Pancreas (tissue), 10 donors: ENCODE measurements at regions not wholly inside any gene's neighbourhood (a gene's known extent, or its start where the extent isn't known, plus 50 kb on each side); places are given as distances from the start of the nearest gene placed in this dataset.

ENCODE experiments used
- ATAC-seq, 4 donors: fragments of 200-7000 bp; cut with Tn5 transposase; one replicate each; pipeline versions ENCODE4 v1.8.0 to v1.9.1; 2020; ENCODE audit warnings: mild to moderate bottlenecking in 4 of 4, moderate library complexity in 4 of 4
- DNase-seq, 6 donors: peaks; one replicate each; pipeline ENCODE4 v3.0.0-alpha.2; 2020
- FAIRE-seq: peaks from 2 replicates; lab custom pipeline; 2012; peaks lifted over from hg19 to GRCh38; lab: Jason Lieb, UNC
- H3K27ac ChIP-seq, 4 donors: fragments of 200-600 bp; sonication (generic); 1 replicate in 3 of 4; 2 replicates in 1 of 4; pipeline versions ENCODE4 v1.5.0 to v1.8.0; 2020
- H3K27me3 ChIP-seq, 4 donors: fragments of 200-600 bp; one replicate each; pipeline ENCODE4 v1.8.0; 2021
- H3K36me3 ChIP-seq, 3 donors: fragments of 200-600 bp; sonication (generic) in 1 of 3; one replicate each; pipeline versions ENCODE4 v1.5.0 to v1.8.0; 2020 to 2021
- H3K4me1 ChIP-seq, 3 donors: fragments of 200-600 bp; one replicate each; pipeline ENCODE4 v1.8.0; 2021
- H3K4me3 ChIP-seq, 4 donors: fragments of 200-600 bp; sonication (generic) in 2 of 4; one replicate each; pipeline versions ENCODE4 v1.5.0 to v1.8.0; 2020 to 2021
- H3K9me3 ChIP-seq, 4 donors: fragments of 200-600 bp; one replicate each; pipeline ENCODE4 v1.8.0; 2021
- CTCF ChIP-seq, 4 donors: fragments of 200-600 bp; sonication (generic) in 3 of 4; IDR thresholded peaks; one replicate each; pipeline versions ENCODE4 v1.5.0 to v1.8.0; 2021; ENCODE audit warnings: antibody characterized with exemption in 4 of 4
- WGBS, 2 donors: extraction: QIAGEN DNeasy Blood & Tissue Kit; methylation state at CpG; one replicate each; pipeline ENCODE4 v1.1.7; 2013; 5-methylcytosine and 5-hydroxymethylcytosine counted together
- intact Hi-C, 3 donors: fragments of 100-400 bp; cut with DNase I; formaldehyde crosslinking; loops; one replicate each; pipeline versions ENCODE4 v1.11.1 to v1.14.2; 2022
- donor health status: healthy with polysubstance abuse.
- donor health status: DM: no; HTN: no; CAD: no; lungs with moderate emphysema.
- donor health status: DM: no; HTN: no; CAD: no.
- donor health status: control.
- donor health status: control.
- donor health status: Bipolar disorder and iron deficiency.
- donor health status: DM: yes; HTN: yes; CAD: no.
- donor health status: DM: no; HTN: no; CAD: no.
- donor health status: DM: no; HTN: no; CAD: no.
- donor health status: DM: yes; HTN: yes; CAD: no.

GRCh38 chr2:53064154-53064553 lies 703.5 kb upstream of the CHAC2 start:
- FAIRE-seq (no peak), DNase-seq (no peak), ATAC-seq (no peak)
- Histone ChIP-seq H3K4me1 (no peaks in the 10 kb centered on the region), H3K27me3 (no peaks in the 10 kb centered on the region), H3K36me3 (no peaks in the 10 kb centered on the region), H3K27ac (no peak overlapping the region), H3K9me3 (no peaks in the 10 kb centered on the region), H3K4me3 (no peak overlapping the region)
- TF ChIP-seq CTCF (IDR thresholded peaks at IDR 0.05), result no peak
- intact Hi-C loops, result no loop called here
- 81 to 89% methylated on average over 1 of the region's 1 CpG for WGBS, 2 donors

GRCh38 chr2:53058526-53058925 lies 709.1 kb upstream of the CHAC2 start:
- peak in 2 of 4 donors; percentile 23 to 70 for ATAC-seq
- Histone ChIP-seq H3K27ac (no peak overlapping the region), H3K4me3 (no peak overlapping the region), H3K9me3 (no peaks in the 10 kb centered on the region), H3K4me1 (no peaks in the 10 kb centered on the region), H3K36me3 (no peaks in the 10 kb centered on the region), H3K27me3 (no peaks in the 10 kb centered on the region)
- TF ChIP-seq CTCF (IDR thresholded peaks at IDR 0.05), result no peak
- intact Hi-C loops, result no loop called here
- FAIRE-seq, result no peak
- DNase-seq, result no peak
- 90 to 91% methylated on average over 3 of the region's 3 CpGs for WGBS, 2 donors

- intact Hi-C loops, result no loop called here
These were observed 713.7 kb upstream of the CHAC2 start for GRCh38 chr2:53053937-53054336.

GRCh38 chr2:53051157-53051556 lies 716.4 kb upstream of the CHAC2 start:
- Histone ChIP-seq H3K36me3 (no peaks in the 10 kb centered on the region), H3K4me1 (no peaks in the 10 kb centered on the region), H3K27ac (no peak overlapping the region), H3K9me3 (no peaks in the 10 kb centered on the region), H3K4me3 (no peak overlapping the region), H3K27me3 (no peaks in the 10 kb centered on the region)
- TF ChIP-seq CTCF (IDR thresholded peaks at IDR 0.05), result no peak
- no peak for FAIRE-seq
- no peak for DNase-seq
- ATAC-seq, result no peak
- intact Hi-C loops, result no loop called here

More at GRCh38 chr2:53053937-53054336, 713.7 kb upstream of the CHAC2 start:
- H3K36me3 ChIP-seq, result no peaks in the 10 kb centered on the region
- TF ChIP-seq CTCF (IDR thresholded peaks at IDR 0.05), result no peak
- H3K9me3 ChIP-seq, result no peaks in the 10 kb centered on the region
- no peaks in the 10 kb centered on the region for H3K4me1 ChIP-seq
- DNase-seq (no peak), ATAC-seq (no peak), FAIRE-seq (no peak)
- no peaks in the 10 kb centered on the region for H3K27me3 ChIP-seq
- no peak overlapping the region for H3K4me3 ChIP-seq
- H3K27ac ChIP-seq, result no peak overlapping the region

GRCh38 chr2:53040536-53041229 lies 726.9 kb upstream of the CHAC2 start:
- no peak overlapping the region for H3K27ac ChIP-seq
- H3K9me3 ChIP-seq, result no peaks in the 10 kb centered on the region
- H3K4me3 ChIP-seq, result no peak overlapping the region
- FAIRE-seq (no peak), ATAC-seq (no peak), DNase-seq (no peak)
- TF ChIP-seq CTCF (IDR thresholded peaks at IDR 0.05), result no peak
- WGBS, 2 donors, result 77 to 85% methylated on average over 4 of the region's 4 CpGs
- intact Hi-C loops, result no loop called here
- no peaks in the 10 kb centered on the region for H3K4me1 ChIP-seq
- no peaks in the 10 kb centered on the region for H3K27me3 ChIP-seq
- H3K36me3 ChIP-seq, result no peaks in the 10 kb centered on the region
